ENCODE measurements at regions not wholly inside any gene's neighbourhood (a gene's known extent, or its start where the extent isn't known, plus 50 kb on each side); places are given as distances from the start of the nearest gene placed in this dataset.

- H3K27ac ChIP-seq: no peak overlapping the region
- TF ChIP-seq ZFX (IDR thresholded peaks at IDR 0.05) (no peak), CTCF (conservative IDR thresholded peaks at IDR 0.05) (no peak)
Observed at GRCh38 chr5:72005671-72006070, 101.6 kb upstream of the MAP1B start.

- TF ChIP-seq ZFX (IDR thresholded peaks at IDR 0.05) (no peak), CTCF (conservative IDR thresholded peaks at IDR 0.05) (no peak)
- H3K27ac ChIP-seq: no peak overlapping the region
Observed at GRCh38 chr5:72006361-72006760, 100.9 kb upstream of the MAP1B start.

DNA sequence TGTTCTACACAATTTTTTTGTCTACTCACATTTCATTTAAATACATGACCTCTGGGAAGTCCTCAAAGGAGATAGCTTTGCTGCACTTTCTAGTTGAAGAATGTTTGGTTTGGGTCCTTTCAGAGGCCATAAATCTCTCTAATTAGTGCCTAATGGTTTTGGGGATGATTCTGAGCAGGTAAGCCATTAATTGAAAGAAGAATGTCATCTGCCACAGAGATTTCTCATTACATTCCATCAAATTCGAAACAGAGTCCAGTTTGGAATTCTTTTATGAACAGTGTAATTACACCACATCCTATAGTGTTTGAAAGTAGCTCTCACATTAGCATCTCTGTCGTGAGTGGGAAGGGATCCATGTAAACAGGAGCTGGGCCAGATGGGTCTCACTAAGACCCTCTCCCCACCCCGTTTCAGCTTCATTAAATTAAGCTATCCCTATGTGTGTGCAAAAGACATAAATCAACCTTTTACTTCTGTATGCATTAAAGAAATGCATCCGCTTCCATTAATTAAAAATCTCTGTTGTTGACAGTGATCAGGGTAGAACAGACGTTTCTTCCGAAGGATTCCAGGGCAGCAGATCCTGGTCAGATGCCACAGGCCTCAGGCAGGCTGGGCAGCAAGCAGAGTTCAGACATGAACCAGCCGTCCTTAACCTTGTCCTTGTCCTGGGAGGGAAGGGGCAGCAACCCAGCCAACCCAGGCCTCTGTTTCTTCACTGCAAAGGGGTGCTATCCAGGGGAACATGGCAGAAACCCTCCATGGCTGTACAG is 99.8 kb upstream of the MAP1B start:
- TF ChIP-seq CTCF (conservative IDR thresholded peaks at IDR 0.05) (no peak), ZFX (IDR thresholded peaks at IDR 0.05) (no peak)
- no peak overlapping the region; the same call in 1 of the 2 replicates for H3K27ac ChIP-seq

DNA sequence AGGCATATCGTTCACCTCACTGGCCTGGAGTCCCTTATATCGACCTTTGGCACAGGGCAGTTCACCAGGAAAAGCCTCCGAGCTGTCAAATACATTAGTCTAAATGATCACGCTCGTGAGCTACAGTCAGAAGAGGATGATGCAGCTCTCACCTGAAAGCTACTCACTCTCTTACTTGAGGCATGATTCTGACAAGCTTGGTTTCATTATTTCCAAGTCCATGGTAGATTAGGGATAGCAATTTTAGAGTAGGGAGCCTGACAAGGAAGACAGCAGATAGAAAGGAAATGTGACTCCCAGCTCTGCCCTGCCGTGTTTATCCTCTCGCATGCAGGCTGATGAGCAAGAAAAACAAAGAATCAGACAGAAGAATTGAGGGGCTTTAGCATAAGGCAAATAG is 98.0 kb upstream of the MAP1B start:
- TF ChIP-seq CTCF (conservative IDR thresholded peaks at IDR 0.05) (no peak), ZFX (IDR thresholded peaks at IDR 0.05) (no peak)

GRCh38 chr5:72010430-72010829 is 96.8 kb upstream of the MAP1B start:
- TF ChIP-seq CTCF (conservative IDR thresholded peaks at IDR 0.05): no peak; the same call in 1 of the 2 replicates
- no peak for TF ChIP-seq ZFX (IDR thresholded peaks at IDR 0.05)
- peak overlapping the region; percentile 59 for H3K27ac ChIP-seq

More for the DNA sequence above, 98.0 kb upstream of the MAP1B start:
- peak overlapping the region; percentile 93 for H3K27ac ChIP-seq

- H3K27ac ChIP-seq: no peak overlapping the region
- TF ChIP-seq CTCF (conservative IDR thresholded peaks at IDR 0.05) (no peak), ZFX (IDR thresholded peaks at IDR 0.05) (no peak)
Observed at GRCh38 chr5:72012906-72013305, 94.4 kb upstream of the MAP1B start.

DNA sequence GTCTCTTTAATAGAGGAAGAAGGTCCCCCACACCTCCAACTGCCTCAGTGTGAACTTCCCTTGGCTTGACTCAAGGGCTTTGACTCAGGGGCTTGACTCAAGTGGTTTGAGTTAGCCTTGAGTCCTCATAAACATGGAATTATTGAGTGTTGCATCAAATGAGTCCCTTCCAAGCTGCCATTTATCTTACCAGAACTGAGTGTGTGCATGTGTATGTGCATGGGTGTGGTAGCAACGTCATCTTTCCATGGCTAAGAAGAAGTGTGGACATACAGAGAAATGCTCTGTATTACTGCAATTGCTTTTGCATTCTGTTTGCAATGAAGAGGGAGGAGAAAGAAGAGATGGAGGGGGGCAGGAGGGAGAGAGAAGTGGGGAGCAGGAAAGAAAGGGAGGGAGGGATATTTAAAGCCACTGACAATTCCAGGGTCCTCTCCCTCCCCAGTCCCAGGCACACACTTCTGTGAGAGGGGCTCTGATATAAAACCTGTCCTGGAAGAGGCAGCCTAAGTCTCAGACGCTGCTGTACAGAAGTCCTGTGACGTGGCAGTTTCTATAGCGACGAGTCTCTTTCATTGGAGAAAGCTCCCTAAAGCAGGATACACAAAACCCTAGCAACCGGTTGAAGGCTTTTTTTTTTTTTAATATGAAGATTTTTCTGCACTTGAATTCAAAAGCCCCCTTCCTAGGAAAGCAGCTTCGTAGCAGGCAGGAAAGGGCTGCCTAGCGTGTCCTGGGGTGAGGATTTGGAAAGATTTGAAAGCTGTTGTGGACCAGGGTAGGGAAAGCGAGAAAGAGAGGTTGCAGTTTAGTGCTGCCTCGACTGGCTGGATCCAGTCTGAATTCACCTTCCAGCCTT is 93.3 kb upstream of the MAP1B start:
- TF ChIP-seq ZFX (IDR thresholded peaks at IDR 0.05) (no peak), CTCF (conservative IDR thresholded peaks at IDR 0.05) (no peak)
- no peak overlapping the region; the same call in 1 of the 2 replicates for H3K27ac ChIP-seq

Measured in C4-2B (cell line).